HEK293 (cell line): ENCODE measurements at regions not wholly inside any gene's neighbourhood (a gene's known extent, or its start where the extent isn't known, plus 50 kb on each side); places are given as distances from the start of the nearest gene placed in this dataset.

Experiments
- GLIS2 ChIP-seq: fragments of 450-650 bp; formaldehyde crosslinking; IDR thresholded peaks from 2 replicates; pipeline ENCODE4 v1.5.1; 2016; ENCODE audit warnings: missing biosample characterization, missing genetic modification characterization
- ZBTB7A ChIP-seq: fragments of 450-650 bp; formaldehyde crosslinking; IDR thresholded peaks from 2 replicates; pipeline ENCODE4 v1.5.1; 2016; ENCODE audit warnings: low read depth, missing biosample characterization, missing genetic modification characterization
- ZNF776 ChIP-seq: fragments of 450-650 bp; formaldehyde crosslinking; IDR thresholded peaks from 2 replicates; pipeline ENCODE4 v1.5.0; 2017; ENCODE audit warnings: missing biosample characterization, missing genetic modification characterization, borderline replicate concordance
- TF ChIP-seq, protein P1 (sequence below): sonication (generic); formaldehyde crosslinking; IDR thresholded peaks from 2 replicates; pipeline ENCODE4 v1.8.1; 2022; ENCODE audit warnings: mild to moderate bottlenecking, moderate library complexity, missing genetic modification reagents
- TF ChIP-seq, protein P2 (sequence below): fragments of 450-650 bp; formaldehyde crosslinking; IDR thresholded peaks from 2 replicates; pipeline ENCODE4 v1.5.1; 2016; ENCODE audit warnings: missing biosample characterization, missing genetic modification characterization

DNA sequence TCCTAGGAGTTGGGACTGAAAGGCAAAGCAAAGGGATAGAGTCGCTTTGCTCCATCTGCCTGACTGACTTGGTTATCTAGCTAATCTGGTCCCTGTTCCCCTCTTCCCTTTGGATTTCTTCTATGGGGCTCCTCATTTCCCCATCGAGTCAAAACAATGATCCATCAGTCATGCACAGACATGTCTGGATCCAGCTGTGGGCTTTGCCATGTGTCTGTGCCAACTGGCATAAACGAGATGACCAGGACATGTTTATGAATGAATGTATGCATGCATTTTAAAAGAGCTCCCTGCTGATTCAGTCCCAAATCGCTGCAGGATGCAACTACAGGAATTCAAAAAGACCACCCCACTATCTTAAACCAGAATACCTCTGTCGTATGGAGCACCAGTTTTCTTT lies 122.0 kb downstream of the ARL4A start:
- no peak for TF ChIP-seq GLIS2 (tag by site-specific recombination)
- no peak for TF ChIP-seq ZNF776 (tag by site-specific recombination)
- TF ChIP-seq, protein P1, sequence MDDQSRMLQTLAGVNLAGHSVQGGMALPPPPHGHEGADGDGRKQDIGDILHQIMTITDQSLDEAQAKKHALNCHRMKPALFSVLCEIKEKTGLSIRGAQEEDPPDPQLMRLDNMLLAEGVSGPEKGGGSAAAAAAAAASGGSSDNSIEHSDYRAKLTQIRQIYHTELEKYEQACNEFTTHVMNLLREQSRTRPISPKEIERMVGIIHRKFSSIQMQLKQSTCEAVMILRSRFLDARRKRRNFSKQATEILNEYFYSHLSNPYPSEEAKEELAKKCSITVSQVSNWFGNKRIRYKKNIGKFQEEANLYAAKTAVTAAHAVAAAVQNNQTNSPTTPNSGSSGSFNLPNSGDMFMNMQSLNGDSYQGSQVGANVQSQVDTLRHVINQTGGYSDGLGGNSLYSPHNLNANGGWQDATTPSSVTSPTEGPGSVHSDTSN (CRISPR knock-in tag) = no peak
- no peak for TF ChIP-seq ZBTB7A (tag by site-specific recombination)
- TF ChIP-seq, protein P2, sequence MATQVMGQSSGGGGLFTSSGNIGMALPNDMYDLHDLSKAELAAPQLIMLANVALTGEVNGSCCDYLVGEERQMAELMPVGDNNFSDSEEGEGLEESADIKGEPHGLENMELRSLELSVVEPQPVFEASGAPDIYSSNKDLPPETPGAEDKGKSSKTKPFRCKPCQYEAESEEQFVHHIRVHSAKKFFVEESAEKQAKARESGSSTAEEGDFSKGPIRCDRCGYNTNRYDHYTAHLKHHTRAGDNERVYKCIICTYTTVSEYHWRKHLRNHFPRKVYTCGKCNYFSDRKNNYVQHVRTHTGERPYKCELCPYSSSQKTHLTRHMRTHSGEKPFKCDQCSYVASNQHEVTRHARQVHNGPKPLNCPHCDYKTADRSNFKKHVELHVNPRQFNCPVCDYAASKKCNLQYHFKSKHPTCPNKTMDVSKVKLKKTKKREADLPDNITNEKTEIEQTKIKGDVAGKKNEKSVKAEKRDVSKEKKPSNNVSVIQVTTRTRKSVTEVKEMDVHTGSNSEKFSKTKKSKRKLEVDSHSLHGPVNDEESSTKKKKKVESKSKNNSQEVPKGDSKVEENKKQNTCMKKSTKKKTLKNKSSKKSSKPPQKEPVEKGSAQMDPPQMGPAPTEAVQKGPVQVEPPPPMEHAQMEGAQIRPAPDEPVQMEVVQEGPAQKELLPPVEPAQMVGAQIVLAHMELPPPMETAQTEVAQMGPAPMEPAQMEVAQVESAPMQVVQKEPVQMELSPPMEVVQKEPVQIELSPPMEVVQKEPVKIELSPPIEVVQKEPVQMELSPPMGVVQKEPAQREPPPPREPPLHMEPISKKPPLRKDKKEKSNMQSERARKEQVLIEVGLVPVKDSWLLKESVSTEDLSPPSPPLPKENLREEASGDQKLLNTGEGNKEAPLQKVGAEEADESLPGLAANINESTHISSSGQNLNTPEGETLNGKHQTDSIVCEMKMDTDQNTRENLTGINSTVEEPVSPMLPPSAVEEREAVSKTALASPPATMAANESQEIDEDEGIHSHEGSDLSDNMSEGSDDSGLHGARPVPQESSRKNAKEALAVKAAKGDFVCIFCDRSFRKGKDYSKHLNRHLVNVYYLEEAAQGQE (tag by site-specific recombination) = no peak
